Fibroblast of skin of back (primary cell): ENCODE measurements at regions not wholly inside any gene's neighbourhood (a gene's known extent, or its start where the extent isn't known, plus 50 kb on each side); places are given as distances from the start of the nearest gene placed in this dataset.

ENCODE experiments used
- DNase-seq: peaks from one replicate; pipeline ENCODE4 v3.0.0-alpha.2; 2013

GRCh38 chr20:10724449-10725173 lies 50.8 kb upstream of the JAG1 start:
- DNase-seq, result no peak

DNA sequence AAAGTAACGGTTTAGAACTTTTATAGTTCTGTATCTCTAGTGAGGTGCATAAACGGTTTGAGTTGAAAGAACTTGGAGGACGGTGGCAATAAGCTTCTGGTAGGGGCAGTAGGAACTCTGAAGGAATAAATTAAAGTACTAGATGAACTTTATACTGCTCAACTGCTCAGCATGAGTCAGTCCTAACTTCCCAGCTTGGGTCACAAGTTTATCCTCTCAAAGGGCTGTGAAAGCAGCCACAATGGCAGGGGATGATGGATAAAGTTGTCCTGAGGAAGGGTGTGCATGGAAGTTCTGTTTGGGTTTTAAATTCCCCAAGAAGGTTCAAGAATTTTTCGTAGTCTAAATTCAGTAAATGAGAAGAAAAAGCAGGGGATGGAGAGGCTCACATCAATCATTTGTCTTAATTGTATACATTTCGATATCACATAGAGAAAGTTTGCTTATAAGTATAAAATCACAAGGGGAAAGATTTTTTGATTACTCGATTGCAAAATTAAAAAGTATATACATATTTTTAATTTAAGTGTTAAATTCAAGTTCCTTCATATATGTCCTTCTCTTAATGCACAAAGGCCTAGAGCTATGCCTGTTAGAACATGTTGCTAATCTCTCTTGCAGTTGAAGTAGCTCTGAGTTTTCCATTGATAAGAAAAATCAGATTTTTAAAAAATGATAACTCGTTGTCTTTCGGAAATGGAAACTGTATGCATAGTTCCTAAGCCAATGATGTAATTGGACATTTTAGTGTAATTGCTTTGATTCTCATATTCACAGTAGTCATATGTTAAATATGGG lies 55.3 kb upstream of the JAG1 start:
- DNase-seq, result peak; percentile 34

DNA sequence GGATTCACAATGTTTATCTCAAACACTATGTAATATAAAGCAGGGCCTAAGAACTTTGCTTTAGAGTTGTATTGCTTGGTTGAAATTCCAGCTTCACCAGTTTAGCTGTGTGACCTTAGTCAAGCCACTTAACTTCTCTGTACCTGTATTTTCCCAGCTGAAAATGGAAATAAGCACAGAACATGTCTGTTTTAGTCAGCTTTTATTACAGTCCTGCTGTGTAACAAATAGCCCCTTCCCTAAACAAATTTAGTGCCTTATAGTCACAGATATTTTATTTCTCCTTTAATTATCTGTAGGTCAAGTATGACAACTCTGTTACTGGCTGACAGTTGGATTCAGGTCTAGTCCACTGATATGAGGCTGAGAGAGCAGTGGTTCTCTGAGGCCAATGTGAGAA lies 56.0 kb upstream of the JAG1 start:
- no peak for DNase-seq

GRCh38 chr20:10730629-10731183 lies 56.9 kb upstream of the JAG1 start:
- DNase-seq, result no peak

DNA sequence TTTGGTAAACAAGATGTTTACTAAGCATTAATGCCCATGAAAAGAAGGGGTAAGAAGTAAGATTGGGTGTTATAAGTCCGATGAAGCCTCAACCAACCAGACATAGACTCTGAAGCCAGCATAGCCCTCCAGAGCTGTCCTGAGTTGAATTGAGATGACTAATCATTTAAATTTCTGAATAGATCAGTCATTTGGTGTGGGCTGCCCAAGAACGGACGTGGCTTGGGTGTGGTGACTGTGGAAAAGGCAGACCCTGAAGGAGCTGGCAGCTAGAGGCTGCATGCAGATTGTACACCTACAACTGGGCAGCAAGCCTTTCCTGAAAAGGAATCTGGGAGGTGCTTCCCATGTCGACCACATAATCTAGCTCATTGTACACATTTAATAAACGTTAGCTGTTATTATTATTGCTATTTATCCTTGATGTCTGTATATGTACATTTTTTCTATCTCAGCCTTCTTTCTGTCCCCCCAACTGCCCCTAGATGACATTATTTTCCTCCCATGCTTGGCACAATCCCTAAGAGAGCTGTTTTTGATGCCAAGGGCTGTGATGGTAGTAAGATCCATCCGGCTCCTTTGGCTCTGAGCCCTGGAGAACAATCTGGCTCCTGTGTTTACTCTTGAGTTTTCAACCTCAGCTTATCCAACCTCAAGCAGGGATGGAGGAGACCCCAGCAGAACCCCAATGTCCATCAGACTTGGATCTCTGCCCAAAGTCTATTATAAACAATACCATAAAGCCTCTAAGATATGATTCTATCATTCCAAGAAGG lies 57.6 kb upstream of the JAG1 start:
- peak; percentile 92 for DNase-seq

GRCh38 chr20:10733122-10733521 lies 59.3 kb upstream of the JAG1 start:
- DNase-seq, result no peak

GRCh38 chr20:10735195-10735949 lies 61.6 kb upstream of the JAG1 start:
- no peak for DNase-seq

GRCh38 chr20:10739134-10739533 lies 65.3 kb upstream of the JAG1 start:
- no peak for DNase-seq

- DNase-seq, result peak; percentile 17
Observed at GRCh38 chr20:10739566-10739965, 65.8 kb upstream of the JAG1 start.

GRCh38 chr20:10741060-10741459 lies 67.3 kb upstream of the JAG1 start:
- DNase-seq, result peak; percentile 56

- no peak for DNase-seq
Observed at GRCh38 chr20:10745790-10746189, 72.0 kb upstream of the JAG1 start.

GRCh38 chr20:10747019-10747418 lies 73.2 kb upstream of the JAG1 start:
- DNase-seq, result no peak

- DNase-seq, result no peak
Observed at GRCh38 chr20:10749084-10749483, 75.3 kb upstream of the JAG1 start.

- no peak for DNase-seq
Observed at GRCh38 chr20:10752206-10752605, 78.4 kb upstream of the JAG1 start.

DNA sequence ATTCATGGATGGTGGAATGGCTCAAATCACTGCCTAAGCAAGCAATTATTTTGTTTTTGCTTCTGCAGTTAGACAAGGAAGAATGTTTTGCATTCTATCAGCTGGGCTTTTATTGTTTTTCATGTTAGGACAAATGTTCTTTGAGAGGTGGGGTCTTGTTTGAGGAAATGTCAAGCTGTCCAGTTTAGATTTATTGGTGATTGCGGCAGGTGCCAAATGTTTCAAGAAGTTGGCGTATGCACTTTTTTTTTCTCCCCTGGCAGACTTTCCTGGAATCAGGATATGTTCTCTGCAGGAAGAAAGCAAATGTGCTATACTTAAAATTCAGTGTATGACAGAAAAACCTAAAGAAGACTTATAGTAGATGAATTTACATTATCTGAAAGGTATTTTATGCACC lies 81.0 kb upstream of the JAG1 start:
- DNase-seq, result no peak

DNA sequence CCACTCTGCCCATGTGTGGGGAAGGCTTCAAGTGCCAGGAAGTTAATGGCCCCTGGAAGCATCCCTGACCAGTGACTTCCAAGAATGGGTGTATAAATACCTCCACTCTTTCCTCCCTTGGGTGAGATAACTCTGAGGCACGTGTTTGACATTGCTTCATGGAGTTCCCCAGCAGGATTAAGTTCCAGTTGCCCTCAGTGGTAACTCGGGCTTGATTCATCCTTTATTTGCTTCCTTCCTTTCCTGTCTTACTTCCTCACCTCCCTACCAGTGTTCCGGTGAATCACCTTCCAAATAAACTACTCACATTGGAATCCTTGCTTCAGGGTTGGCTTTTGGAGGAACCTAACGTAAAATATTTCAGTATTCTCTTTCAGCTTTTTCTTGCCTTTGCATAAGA lies 84.6 kb upstream of the JAG1 start:
- no peak for DNase-seq

- DNase-seq, result peak; percentile 95
Observed at GRCh38 chr20:10761232-10761631, 87.4 kb upstream of the JAG1 start.

DNA sequence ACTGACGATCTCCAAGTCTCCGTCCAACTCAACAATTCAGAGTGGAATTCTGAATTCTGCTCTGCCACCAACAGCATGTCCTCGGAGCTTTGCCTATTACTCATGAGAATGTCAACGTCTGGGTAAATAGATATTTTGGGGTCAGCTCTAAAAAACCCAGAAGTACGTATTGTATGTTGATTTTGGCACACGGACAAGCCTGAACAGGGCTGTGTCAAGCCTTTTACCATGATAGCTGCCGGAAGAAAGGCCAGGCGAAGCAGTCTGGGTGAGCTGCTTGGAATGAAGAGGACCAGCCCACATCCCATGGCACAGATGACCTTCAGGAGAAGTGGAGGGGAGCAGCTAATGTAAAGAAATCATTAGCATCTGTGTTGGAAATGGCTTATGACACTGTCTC lies 88.0 kb upstream of the JAG1 start:
- DNase-seq, result peak; percentile 98

DNA sequence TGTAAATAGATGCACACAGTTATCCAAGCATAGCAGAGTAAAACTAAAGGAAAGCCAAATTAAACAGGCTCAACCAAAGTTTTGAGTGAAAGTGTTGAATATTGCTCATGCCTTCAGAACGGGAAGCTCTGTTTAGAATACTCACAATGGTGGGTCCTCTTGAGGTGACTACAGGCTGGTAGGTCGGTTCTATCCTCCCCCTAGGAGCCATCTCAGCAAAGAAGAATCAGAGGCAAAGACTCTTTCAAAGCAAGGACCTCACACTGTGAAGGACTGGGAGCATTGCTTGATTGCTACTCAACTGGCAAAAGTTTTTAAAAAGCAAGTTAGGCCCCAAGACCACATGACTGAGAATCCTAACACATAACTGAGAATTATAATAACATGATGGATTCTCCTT lies 88.4 kb upstream of the JAG1 start:
- DNase-seq, result no peak

GRCh38 chr20:10763112-10763511 lies 89.3 kb upstream of the JAG1 start:
- DNase-seq, result peak; percentile 77

- peak; percentile 45 for DNase-seq
Observed at GRCh38 chr20:10769700-10770099, 95.9 kb upstream of the JAG1 start.

- DNase-seq, result no peak
Observed at GRCh38 chr20:10770753-10771152, 97.0 kb upstream of the JAG1 start.
